ENCODE measurements at regions not wholly inside any gene's neighbourhood (a gene's known extent, or its start where the extent isn't known, plus 50 kb on each side); places are given as distances from the start of the nearest gene placed in this dataset.

- Mint-ChIP-seq H3K27me3 (ENCODE audit: insufficient read depth, low read depth, poor library complexity) (peaks cover 6% of the 10 kb centered on the region), H3K4me3 (no peak overlapping the region; the same call in 2 of the 3 replicates), H3K36me3 (ENCODE audit: low read depth) (no peaks in the 10 kb centered on the region), H3K27ac (peak overlapping the region; percentile 48; the same call in 1 of the 2 replicates), H3K9me3 (no peaks in the 10 kb centered on the region), H3K4me1 (peaks cover 49% of the 10 kb centered on the region)
- H2AFZ ChIP-seq: no peak overlapping the region
- no peaks in the 10 kb centered on the region for H3K27me3 ChIP-seq (ENCODE audit: insufficient read depth)
- H4K20me1 ChIP-seq (replicated peaks; ENCODE audit: insufficient read depth): no peaks in the 10 kb centered on the region
- 0 out of 2 replicates have a peak, but pooled peaks cover 4% of the 10 kb centered on the region for H3F3A ChIP-seq (replicated peaks; ENCODE audit: low read depth)
- ATAC-seq (no peak), DNase-seq (ENCODE audit: low spot score) (no peak)
- peak overlapping the region; percentile 72; the same call in 1 of the 2 replicates for H3K27ac ChIP-seq (ENCODE audit: low read depth)
- H3K4me1 ChIP-seq (ENCODE audit: insufficient read depth): peaks cover 31% of the 10 kb centered on the region
- no peaks in the 10 kb centered on the region for H3K36me3 ChIP-seq (ENCODE audit: insufficient read depth)
- peak overlapping the region; percentile 29; the same call in 1 of the 2 replicates for H3K4me2 ChIP-seq
- H3K4me3 ChIP-seq: no peak overlapping the region
- H3K79me2 ChIP-seq (replicated peaks; ENCODE audit: insufficient read depth): peaks cover 49% of the 10 kb centered on the region
- TF ChIP-seq CREB1 (CRISPR knock-in tag; IDR thresholded peaks at IDR 0.05; ENCODE audit: low read depth) (no peak), EZH2phosphoT487 (IDR thresholded peaks at IDR 0.05; ENCODE audit: unreplicated experiment) (no peak), CTCF (conservative IDR thresholded peaks at IDR 0.05; ENCODE audit: low read depth in 2 of 2) (no peak), ZNF331 (CRISPR knock-in tag; IDR thresholded peaks at IDR 0.05; ENCODE audit: low read depth) (no peak), ETS1 (IDR thresholded peaks at IDR 0.05) (no peak)
- no peaks in the 10 kb centered on the region for H3K9me2 ChIP-seq (ENCODE audit: insufficient read depth)
Observed at GRCh38 chrX:10047631-10048030, 80.5 kb downstream of the CLDN34 start.

- Histone ChIP-seq H2AFZ (no peak overlapping the region), H3K4me2 (no peak overlapping the region)
- H3K27me3 Mint-ChIP-seq (ENCODE audit: insufficient read depth, low read depth, poor library complexity): peaks cover 6% of the 10 kb centered on the region
- TF ChIP-seq STAT1 (IDR thresholded peaks at IDR 0.05; ENCODE audit: unreplicated experiment) (no peak), ZNF462 (CRISPR knock-in tag; IDR thresholded peaks at IDR 0.05) (no peak), EZH2 (IDR thresholded peaks at IDR 0.05; ENCODE audit: low read depth, unreplicated experiment) (no peak), JUNB (IDR thresholded peaks at IDR 0.05; ENCODE audit: unreplicated experiment) (no peak), ETS1 (IDR thresholded peaks at IDR 0.05) (no peak), NANOG (IDR thresholded peaks at IDR 0.05; ENCODE audit: borderline replicate concordance) (no peak), EZH2phosphoT487 (IDR thresholded peaks at IDR 0.05; ENCODE audit: unreplicated experiment) (no peak)
Observed at GRCh38 chrX:10048076-10048475, 80.9 kb downstream of the CLDN34 start.

More at GRCh38 chrX:10048076-10048475, 80.9 kb downstream of the CLDN34 start:
- Histone ChIP-seq H4K20me1 (replicated peaks; ENCODE audit: insufficient read depth) (no peaks in the 10 kb centered on the region), H3K27me3 (ENCODE audit: insufficient read depth) (no peaks in the 10 kb centered on the region), H3K27ac (ENCODE audit: low read depth) (peak overlapping the region; percentile 75), H3K79me2 (replicated peaks; ENCODE audit: insufficient read depth) (peaks cover 44% of the 10 kb centered on the region), H3F3A (replicated peaks; ENCODE audit: low read depth) (0 out of 2 replicates have a peak, but pooled peaks cover 4% of the 10 kb centered on the region), H3K4me3 (no peak overlapping the region), H3K9me2 (ENCODE audit: insufficient read depth) (no peaks in the 10 kb centered on the region), H3K4me1 (ENCODE audit: insufficient read depth) (peaks cover 31% of the 10 kb centered on the region), H3K36me3 (ENCODE audit: insufficient read depth) (no peaks in the 10 kb centered on the region)
- H3K36me3 Mint-ChIP-seq (ENCODE audit: low read depth): no peaks in the 10 kb centered on the region
- no peaks in the 10 kb centered on the region for H3K9me3 Mint-ChIP-seq
- H3K4me1 Mint-ChIP-seq: peaks cover 49% of the 10 kb centered on the region
- no peak overlapping the region; the same call in 2 of the 3 replicates for H3K4me3 Mint-ChIP-seq
- DNase-seq (ENCODE audit: low spot score): peak; percentile 52
- peak; percentile 30 for ATAC-seq
- no peak overlapping the region; the same call in 1 of the 2 replicates for H3K27ac Mint-ChIP-seq

Measured in GM23338 (cell line).